NCI-H2081 treated with DMSO at 0.1 percent for 48 hours (cell line): ENCODE measurements at regions not wholly inside any gene's neighbourhood (a gene's known extent, or its start where the extent isn't known, plus 50 kb on each side); places are given as distances from the start of the nearest gene placed in this dataset.

Source experiments
- DNase-seq: peaks from one replicate; lab custom pipeline; 2025; lab: John Stamatoyannopoulos, UW

DNA sequence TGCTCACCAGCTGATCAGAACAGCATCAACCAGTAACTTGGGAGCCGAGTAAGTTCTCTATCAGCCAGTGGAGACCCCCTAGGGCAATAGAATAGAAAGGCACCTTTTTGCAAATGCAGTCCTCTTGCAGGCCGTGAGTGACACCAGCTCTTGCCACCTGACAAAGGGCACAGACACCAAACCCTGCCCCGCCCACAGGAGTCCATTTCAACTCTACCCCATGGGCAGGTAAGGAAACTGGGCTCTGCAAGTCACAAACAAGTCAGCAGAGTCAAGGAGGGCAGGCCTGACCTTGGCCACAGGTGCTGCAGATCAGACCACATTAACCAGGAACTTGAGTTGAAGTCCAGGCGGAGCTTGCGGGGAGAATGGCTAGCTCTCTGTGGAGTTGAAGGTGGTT lies 77.4 kb upstream of the SPATA13 start:
- no peak for DNase-seq

DNA sequence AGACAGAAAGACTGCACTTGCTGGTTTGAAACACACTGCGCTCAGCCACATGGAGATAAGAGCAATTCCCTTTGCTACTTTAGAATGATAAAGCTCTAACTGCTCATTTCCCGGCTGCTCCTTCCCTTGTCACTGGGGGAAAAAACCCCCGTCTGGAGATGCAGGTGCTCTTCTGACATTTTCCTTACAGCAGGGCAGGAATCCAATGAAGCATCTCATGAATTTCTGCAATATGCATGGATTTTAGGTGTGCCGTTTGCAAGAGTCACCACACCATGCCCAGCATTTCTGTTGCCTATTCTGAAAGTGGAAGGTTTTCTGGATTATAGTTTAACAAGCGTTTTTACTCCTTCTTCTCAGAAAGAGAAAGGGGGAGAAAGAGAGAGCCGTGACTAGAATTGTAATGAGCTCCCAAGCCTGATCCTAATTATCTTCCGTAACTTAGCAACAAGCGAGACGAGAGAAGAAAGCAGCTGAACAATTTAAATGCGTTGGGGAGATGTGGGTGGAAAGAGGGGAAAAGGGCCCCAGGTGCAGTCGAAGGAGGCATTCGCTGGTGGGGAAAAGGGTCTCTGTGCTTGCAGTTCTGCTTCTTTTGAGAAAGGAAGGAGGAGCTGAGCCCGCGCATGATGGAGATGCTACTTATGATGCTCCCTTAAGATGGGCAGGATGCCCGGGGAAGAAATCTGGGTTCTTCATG lies 76.6 kb upstream of the SPATA13 start:
- no peak for DNase-seq

GRCh38 chr13:24085662-24086061 lies 74.9 kb upstream of the SPATA13 start:
- DNase-seq, result no peak

DNA sequence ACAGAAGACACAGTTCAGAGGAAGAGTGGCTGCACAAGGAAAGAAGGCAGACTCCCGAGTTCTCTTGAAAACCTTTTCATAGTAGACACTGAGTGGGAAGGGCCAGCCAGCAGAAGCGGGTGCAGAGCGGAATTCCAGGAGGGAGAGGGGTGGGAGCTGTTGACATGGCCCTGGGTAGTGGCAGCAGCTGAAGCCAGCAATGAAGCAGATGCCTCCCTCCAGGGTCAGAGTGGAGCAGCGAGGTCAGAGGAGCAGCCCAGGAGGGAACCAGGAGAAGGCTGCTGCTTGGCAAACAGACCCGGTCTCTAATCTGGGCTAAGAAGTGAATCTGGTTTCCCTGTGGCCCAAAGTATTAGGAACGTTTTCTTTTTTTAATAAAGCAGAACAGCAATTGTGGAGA lies 73.9 kb upstream of the SPATA13 start:
- DNase-seq, result no peak

- no peak for DNase-seq
Observed at GRCh38 chr13:24087605-24088225, 72.8 kb upstream of the SPATA13 start.

GRCh38 chr13:24090049-24090448 lies 70.5 kb upstream of the SPATA13 start:
- no peak for DNase-seq

DNA sequence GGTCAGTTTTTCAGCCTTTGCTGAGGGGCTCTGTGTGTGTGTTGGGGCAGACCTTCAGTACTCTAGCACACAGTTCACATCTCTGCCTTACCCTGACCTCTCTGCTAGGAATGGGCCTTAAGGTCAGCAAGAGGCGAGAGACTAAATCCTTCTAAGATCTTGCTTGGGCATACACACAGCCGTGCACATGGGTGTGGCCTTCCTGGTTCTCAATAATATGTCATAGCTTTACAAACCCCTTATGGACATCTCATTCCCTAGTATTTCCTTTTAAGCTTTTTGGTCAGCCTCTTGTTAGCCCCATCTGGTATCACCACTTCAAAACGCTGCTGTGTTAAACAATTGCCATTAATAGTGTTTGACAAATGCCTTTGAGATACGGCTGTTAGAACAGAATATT lies 69.4 kb upstream of the SPATA13 start:
- no peak for DNase-seq

DNA sequence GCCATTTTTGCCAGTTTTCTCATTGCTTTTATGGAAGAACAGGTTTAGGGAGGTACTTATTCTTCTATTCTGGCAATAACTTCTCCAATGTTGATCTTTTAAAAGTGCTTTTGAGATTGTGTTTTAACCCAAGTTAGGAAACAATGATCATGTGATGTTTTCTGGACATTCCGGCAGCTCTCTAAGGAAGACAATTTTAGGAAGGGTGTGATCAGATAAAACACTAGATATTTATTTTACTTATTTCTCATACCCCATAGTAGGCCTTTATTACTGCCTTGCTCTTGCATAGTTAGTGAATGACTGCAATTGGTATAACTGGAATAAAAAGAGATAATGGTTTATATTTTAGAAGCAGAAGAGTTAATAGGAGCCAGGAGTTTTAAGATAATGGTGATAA lies 68.4 kb upstream of the SPATA13 start:
- DNase-seq, result no peak

DNA sequence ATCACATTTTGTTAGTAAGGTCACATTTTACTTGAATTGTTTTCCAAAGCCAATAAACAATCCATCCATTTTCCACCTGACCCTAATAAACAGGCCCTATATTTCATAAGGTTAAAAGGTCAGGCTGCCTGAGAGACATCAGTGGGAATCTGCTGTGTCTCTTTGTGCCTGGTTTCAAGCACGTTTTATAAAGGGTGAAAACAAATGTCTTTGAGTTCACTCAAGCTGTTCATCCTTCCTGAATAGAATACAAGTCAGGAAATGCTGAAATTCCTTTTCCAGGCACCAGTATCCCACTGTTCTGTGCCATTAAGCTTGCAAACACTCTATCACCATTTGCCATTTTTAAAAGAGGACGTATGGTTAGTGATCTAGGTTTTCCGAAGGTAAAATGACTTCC lies 67.5 kb upstream of the SPATA13 start:
- no peak for DNase-seq

GRCh38 chr13:24096659-24097058 lies 63.9 kb upstream of the SPATA13 start:
- DNase-seq, result no peak

GRCh38 chr13:24097064-24097463 lies 63.5 kb upstream of the SPATA13 start:
- no peak for DNase-seq

DNA sequence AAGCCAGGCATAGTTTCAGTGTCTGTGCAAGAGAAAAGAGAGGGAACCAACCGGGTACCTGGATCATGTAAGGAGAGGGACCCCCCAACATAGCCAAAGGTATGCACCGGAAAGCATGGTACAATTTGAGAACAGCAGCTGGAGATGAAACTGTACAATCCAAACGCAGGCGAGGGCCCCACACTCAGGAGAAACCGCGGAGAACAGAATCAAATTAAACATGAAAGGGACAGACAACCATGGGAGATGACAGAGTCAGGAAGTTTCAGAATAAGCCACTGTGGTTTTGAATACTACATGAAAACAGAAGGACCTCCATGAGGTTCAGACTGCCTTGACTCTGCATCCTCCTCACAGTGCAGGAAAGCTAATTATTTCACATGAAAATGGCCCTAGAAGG lies 62.9 kb upstream of the SPATA13 start:
- no peak for DNase-seq

GRCh38 chr13:24099490-24099889 lies 61.0 kb upstream of the SPATA13 start:
- DNase-seq, result no peak

- no peak for DNase-seq
Observed at GRCh38 chr13:24100188-24100587, 60.3 kb upstream of the SPATA13 start.

GRCh38 chr13:24103782-24104372 lies 56.6 kb upstream of the SPATA13 start:
- no peak for DNase-seq

DNA sequence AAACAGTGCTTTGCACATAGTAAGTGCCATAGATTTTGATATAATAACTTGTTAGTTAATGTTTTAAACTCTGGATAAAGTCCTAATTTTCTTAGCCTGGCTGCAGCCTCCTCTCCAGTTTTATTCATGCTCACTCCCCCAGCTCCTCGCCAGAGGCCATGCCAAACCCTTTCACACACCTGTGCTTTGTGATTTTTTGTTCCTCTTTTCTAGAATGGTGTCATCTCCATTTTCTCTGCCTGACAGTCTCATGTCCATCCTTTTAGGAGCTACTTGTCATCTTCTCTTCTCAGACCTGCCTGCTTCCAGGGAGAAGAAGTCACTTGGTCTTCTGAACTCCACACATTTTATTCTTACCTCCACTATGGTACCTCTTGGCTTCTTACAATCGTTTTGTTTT lies 55.8 kb upstream of the SPATA13 start:
- no peak for DNase-seq

- no peak for DNase-seq
Observed at GRCh38 chr13:24106429-24106828, 54.1 kb upstream of the SPATA13 start.

GRCh38 chr13:24107955-24108614 lies 52.4 kb upstream of the SPATA13 start:
- DNase-seq, result no peak

DNA sequence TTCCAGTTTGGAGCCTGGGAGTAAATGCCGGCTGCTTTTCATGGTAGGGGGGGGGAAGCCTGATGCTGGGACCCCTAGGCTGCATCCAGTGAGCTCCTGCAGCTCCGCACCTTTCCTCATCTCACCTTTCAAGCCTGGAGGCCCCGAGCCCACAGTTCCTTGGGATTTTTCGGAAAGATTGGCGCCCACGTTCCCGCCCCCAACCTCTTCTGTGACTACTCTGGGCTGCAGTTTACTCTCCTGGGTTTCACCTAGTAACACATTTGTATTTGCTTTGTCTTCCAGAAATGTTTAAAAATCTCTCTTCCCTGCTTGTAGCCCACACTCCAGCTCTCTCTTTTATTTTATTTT lies 51.9 kb upstream of the SPATA13 start:
- DNase-seq, result no peak

DNA sequence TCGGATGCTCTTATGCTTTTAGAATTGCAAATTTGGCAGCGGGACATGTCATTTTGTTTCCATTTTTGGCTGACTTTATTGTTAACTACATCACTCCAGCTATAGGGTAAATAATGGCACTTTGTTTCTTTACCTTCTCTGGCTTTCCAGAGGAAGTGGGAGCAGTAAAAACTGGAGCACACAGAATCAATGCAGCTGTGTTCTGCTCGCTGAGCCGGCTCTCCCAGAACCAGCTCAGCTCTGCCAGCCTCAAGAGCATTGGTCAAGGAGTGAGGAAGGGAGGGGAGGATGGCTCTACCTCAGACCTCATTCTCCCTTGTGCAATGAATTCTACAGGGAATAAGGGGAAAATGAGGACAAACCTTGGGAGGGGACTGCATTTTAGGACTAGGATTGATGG lies 50.5 kb upstream of the SPATA13 start:
- DNase-seq, result no peak
